HCT116 (cell line): ENCODE measurements at regions not wholly inside any gene's neighbourhood (a gene's known extent, or its start where the extent isn't known, plus 50 kb on each side); places are given as distances from the start of the nearest gene placed in this dataset.

Experiments used
- ATAC-seq: fragments of 200-7000 bp; cut with Tn5 transposase; 2 replicates; pipeline ENCODE4 v1.9.1; 2020; ENCODE audit warnings: mild to moderate bottlenecking, moderate library complexity
- BruUV-seq: library from RNA; stranded (reverse); fragments of 400-500 nt; replicated peaks from 2 replicates; lab custom pipeline; 2021; lab: Mats Ljungman, UMichigan
- CTCF ChIA-PET: fragments of 300-600 bp; sonication (Branson Sonifier 250); formaldehyde crosslinking; loops from one replicate; lab custom pipeline; 2021; ENCODE audit warnings: antibody characterized with exemption; lab: Charles Lee
- POLR2A ChIA-PET: fragments of 300-600, 350-600 bp; sonication (Branson Sonifier 250); formaldehyde crosslinking; loops from one replicate; lab custom pipeline; 2021; ENCODE audit warnings: antibody characterized with exemption; lab: Charles Lee
- RAD21 ChIA-PET, 2 experiments: fragments of 300-600 bp; sonication (Branson Sonifier 250); formaldehyde crosslinking; loops; one replicate each; lab custom pipeline; 2023; ENCODE audit warnings: low total read pairs in 2 of 2; ENCODE audit not compliant: uncharacterized antibody in 2 of 2, unreplicated experiment in 2 of 2, low non-redundant PET in 1 of 2; lab: Charles Lee
- DNase-seq: peaks from one replicate; pipeline ENCODE4 v3.0.0-alpha.2; 2010; ENCODE audit warnings: low read depth, low spot score
- H2AFZ ChIP-seq: fragments of 200-600 bp; shearing (Covaris generic), sonication (generic); 2 replicates; pipeline ENCODE4 v1.6.1; 2017; ENCODE audit warnings: low read depth, mixed run types, mixed read lengths, antibody characterized with exemption, low read length; ENCODE audit not compliant: poor library complexity, severe bottlenecking
- H3K27ac ChIP-seq: 2 replicates; pipeline ENCODE4 v1.5.1; 2012; ENCODE audit warnings: low read depth, low read length
- H3K27me3 ChIP-seq: fragments of 200-600 bp; sonication (generic); 2 replicates; pipeline ENCODE4 v1.6.1; 2016; ENCODE audit warnings: mixed run types, low read length, mixed read lengths; ENCODE audit not compliant: insufficient read depth
- H3K36me3 ChIP-seq, 2 experiments: fragments of 200-500 bp in 1 of 2; fragments of 200-600 bp in 1 of 2; sonication (Bioruptor generic) in 1 of 2; sonication (generic) in 1 of 2; 2 replicates each; pipeline versions ENCODE4 v1.5.1 to v1.6.1; 2014 to 2016; ENCODE audit warnings: low read length in 2 of 2, inconsistent platforms in 1 of 2, mixed read lengths in 1 of 2, mixed run types in 1 of 2; ENCODE audit not compliant: insufficient read depth in 2 of 2, control insufficient read depth in 1 of 2
- H3K4me1 ChIP-seq, 2 experiments: fragments of 200-600 bp in 1 of 2; sonication (generic) in 1 of 2; 2 replicates each; pipeline versions ENCODE4 v1.5.1 to v1.6.1; 2012 to 2017; ENCODE audit warnings: low read length in 2 of 2, inconsistent platforms in 1 of 2, mild to moderate bottlenecking in 1 of 2, mixed read lengths in 1 of 2, mixed run types in 1 of 2, moderate library complexity in 1 of 2; ENCODE audit not compliant: insufficient read depth in 2 of 2, control insufficient read depth in 1 of 2
- H3K4me2 ChIP-seq: fragments of 200-600 bp; sonication (generic); 2 replicates; pipeline ENCODE4 v1.6.1; 2017; ENCODE audit warnings: mixed run types, low read length, mixed read lengths
- H3K4me3 ChIP-seq, 2 experiments: fragments of 200-600 bp in 1 of 2; sonication (generic) in 1 of 2; replicated peaks in 1 of 2; 2 replicates each; pipeline ENCODE4 v1.5.1; 2011 to 2016; ENCODE audit warnings: low read length in 2 of 2, control low read depth in 1 of 2, low read depth in 1 of 2, mild to moderate bottlenecking in 1 of 2, mixed read lengths in 1 of 2, mixed run types in 1 of 2
- H3K79me2 ChIP-seq: fragments of 200-600 bp; sonication (generic); 2 replicates; pipeline ENCODE4 v1.6.1; 2017; ENCODE audit warnings: mild to moderate bottlenecking, mixed run types, low read length, moderate library complexity, mixed read lengths; ENCODE audit not compliant: insufficient read depth
- H3K9ac ChIP-seq: fragments of 200-600 bp; sonication (generic); 2 replicates; pipeline ENCODE4 v1.6.1; 2016; ENCODE audit warnings: low read length, mixed read lengths
- H3K9me2 ChIP-seq: fragments of 200-600 bp; sonication (generic), shearing (Covaris generic); 2 replicates; pipeline ENCODE4 v1.6.1; 2017; ENCODE audit warnings: mixed run types, mild to moderate bottlenecking, moderate library complexity; ENCODE audit not compliant: insufficient read depth
- H3K9me3 ChIP-seq, 2 experiments: fragments of 200-500 bp in 1 of 2; fragments of 200-600 bp in 1 of 2; sonication (Bioruptor generic) in 1 of 2; sonication (generic) in 1 of 2; 2 replicates each; pipeline ENCODE4 v1.6.1; 2014 to 2017; ENCODE audit warnings: low read length in 2 of 2, mixed read lengths in 2 of 2, inconsistent platforms in 1 of 2, low read depth in 1 of 2, mild to moderate bottlenecking in 1 of 2, mixed run types in 1 of 2, moderate library complexity in 1 of 2; ENCODE audit not compliant: control insufficient read depth in 1 of 2, insufficient read depth in 1 of 2
- H4K20me1 ChIP-seq: fragments of 200-600 bp; sonication (generic), shearing (Covaris generic); 2 replicates; pipeline ENCODE4 v1.6.1; 2017; ENCODE audit warnings: mixed run types, mild to moderate bottlenecking, moderate library complexity; ENCODE audit not compliant: insufficient read depth
- CBX3 ChIP-seq: IDR thresholded peaks from 2 replicates; pipeline ENCODE4 v1.6.1; 2012; ENCODE audit warnings: low read depth
- CEBPB ChIP-seq: IDR thresholded peaks from 2 replicates; pipeline ENCODE4 v1.6.1; 2012; ENCODE audit warnings: low read depth
- JUND ChIP-seq: IDR thresholded peaks from 2 replicates; pipeline ENCODE4 v1.6.1; 2012
- POLR2A ChIP-seq: IDR thresholded peaks from 2 replicates; pipeline ENCODE4 v1.7.0; 2011; ENCODE audit warnings: borderline replicate concordance; ENCODE audit not compliant: insufficient read depth, insufficient read length; ENCODE audit errors: extremely low read depth
- POLR2AphosphoS5 ChIP-seq: IDR thresholded peaks from 2 replicates; pipeline ENCODE4 v1.6.1; 2011; ENCODE audit warnings: mild to moderate bottlenecking, low read depth, low read length, moderate library complexity
- RAD21 ChIP-seq: IDR thresholded peaks from 2 replicates; pipeline ENCODE4 v1.6.1; 2012; ENCODE audit warnings: low read depth, mild to moderate bottlenecking
- SIN3A ChIP-seq: IDR thresholded peaks from 2 replicates; pipeline ENCODE4 v1.6.1; 2012; ENCODE audit warnings: low read depth
- TCF7L2 ChIP-seq: IDR thresholded peaks from 2 replicates; pipeline ENCODE4 v1.7.0; 2011; ENCODE audit warnings: borderline replicate concordance, inconsistent platforms; ENCODE audit not compliant: insufficient read depth, insufficient read length; ENCODE audit errors: extremely low read depth
- intact Hi-C: fragments of 100-400 bp; cut with micrococcal nuclease; formaldehyde crosslinking; loops from 2 replicates; pipeline ENCODE4 v1.10.0; 2022
- TF ChIP-seq, protein P1 (sequence below), 3 experiments: fragments of 200-600 bp in 1 of 3; sonication (generic) in 1 of 3; IDR thresholded peaks in 2 of 3; conservative IDR thresholded peaks in 1 of 3; 2 replicates each; pipeline ENCODE4 v1.5.1; 2012 to 2017; ENCODE audit warnings: low read depth in 2 of 3, low read length in 2 of 3, antibody characterized with exemption in 1 of 3, borderline replicate concordance in 1 of 3, control low read depth in 1 of 3, mild to moderate bottlenecking in 1 of 3, mixed read lengths in 1 of 3, mixed run types in 1 of 3, moderate library complexity in 1 of 3; ENCODE audit not compliant: insufficient read depth in 1 of 3
- TF ChIP-seq, protein P2 (sequence below): IDR thresholded peaks from 2 replicates; pipeline ENCODE4 v1.6.1; 2012
- TF ChIP-seq, protein P3 (sequence below): IDR thresholded peaks from 2 replicates; pipeline ENCODE4 v1.6.1; 2012

DNA sequence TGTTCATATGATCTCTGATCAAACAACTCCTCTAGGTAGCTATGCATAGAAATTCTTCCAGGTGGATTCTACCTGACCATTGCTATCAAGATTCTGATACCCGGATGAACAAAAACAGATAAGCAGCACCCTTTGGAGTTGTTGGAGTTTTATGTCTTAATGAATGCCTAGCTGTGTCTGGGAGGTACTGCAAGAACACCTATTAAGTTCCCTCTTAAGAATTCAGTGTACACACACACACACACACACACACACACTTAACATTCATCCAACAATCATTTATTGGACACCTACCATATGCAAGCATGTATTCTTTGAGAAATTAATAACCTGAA lies 58.1 kb upstream of the FNDC3B start:
- H4K20me1 ChIP-seq = no peaks in the 10 kb centered on the region
- intact Hi-C loops = no loop called here
- H3K36me3 ChIP-seq = no peaks in the 10 kb centered on the region
- no peak overlapping the region for H3K27ac ChIP-seq
- no peak overlapping the region for H3K9ac ChIP-seq
- POLR2A ChIA-PET = no interaction called here
- H3K9me2 ChIP-seq = no peaks in the 10 kb centered on the region
- H3K9me3 ChIP-seq = no peaks in the 10 kb centered on the region
- CTCF ChIA-PET = no interaction called here
- RAD21 ChIA-PET = no interaction called here
- TF ChIP-seq POLR2AphosphoS5 (no peak), SIN3A (no peak), JUND (no peak), POLR2A (no peak), CBX3 (no peak), CEBPB (no peak), RAD21 (no peak), TCF7L2 (no peak)
- TF ChIP-seq, protein P1, sequence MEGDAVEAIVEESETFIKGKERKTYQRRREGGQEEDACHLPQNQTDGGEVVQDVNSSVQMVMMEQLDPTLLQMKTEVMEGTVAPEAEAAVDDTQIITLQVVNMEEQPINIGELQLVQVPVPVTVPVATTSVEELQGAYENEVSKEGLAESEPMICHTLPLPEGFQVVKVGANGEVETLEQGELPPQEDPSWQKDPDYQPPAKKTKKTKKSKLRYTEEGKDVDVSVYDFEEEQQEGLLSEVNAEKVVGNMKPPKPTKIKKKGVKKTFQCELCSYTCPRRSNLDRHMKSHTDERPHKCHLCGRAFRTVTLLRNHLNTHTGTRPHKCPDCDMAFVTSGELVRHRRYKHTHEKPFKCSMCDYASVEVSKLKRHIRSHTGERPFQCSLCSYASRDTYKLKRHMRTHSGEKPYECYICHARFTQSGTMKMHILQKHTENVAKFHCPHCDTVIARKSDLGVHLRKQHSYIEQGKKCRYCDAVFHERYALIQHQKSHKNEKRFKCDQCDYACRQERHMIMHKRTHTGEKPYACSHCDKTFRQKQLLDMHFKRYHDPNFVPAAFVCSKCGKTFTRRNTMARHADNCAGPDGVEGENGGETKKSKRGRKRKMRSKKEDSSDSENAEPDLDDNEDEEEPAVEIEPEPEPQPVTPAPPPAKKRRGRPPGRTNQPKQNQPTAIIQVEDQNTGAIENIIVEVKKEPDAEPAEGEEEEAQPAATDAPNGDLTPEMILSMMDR (IDR thresholded peaks at IDR 0.05 in 2 of 3, conservative IDR thresholded peaks at IDR 0.05 in 1 of 3; ENCODE audit: borderline replicate concordance in 1 of 3, insufficient read depth in 1 of 3, low read depth in 2 of 3, low read length in 2 of 3) = no peak
- TF ChIP-seq, protein P2, sequence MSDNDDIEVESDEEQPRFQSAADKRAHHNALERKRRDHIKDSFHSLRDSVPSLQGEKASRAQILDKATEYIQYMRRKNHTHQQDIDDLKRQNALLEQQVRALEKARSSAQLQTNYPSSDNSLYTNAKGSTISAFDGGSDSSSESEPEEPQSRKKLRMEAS = no peak
- TF ChIP-seq, protein P3, sequence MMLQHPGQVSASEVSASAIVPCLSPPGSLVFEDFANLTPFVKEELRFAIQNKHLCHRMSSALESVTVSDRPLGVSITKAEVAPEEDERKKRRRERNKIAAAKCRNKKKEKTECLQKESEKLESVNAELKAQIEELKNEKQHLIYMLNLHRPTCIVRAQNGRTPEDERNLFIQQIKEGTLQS = no peak
- no peaks in the 10 kb centered on the region for H3K27me3 ChIP-seq
- BruUV-seq = no TSS peak
- no peak overlapping the region for H3K4me3 ChIP-seq
- no peak for ATAC-seq
- no peaks in the 10 kb centered on the region for H3K4me1 ChIP-seq
- DNase-seq = no peak
- H2AFZ ChIP-seq = no peak overlapping the region
- no peaks in the 10 kb centered on the region for H3K79me2 ChIP-seq
- no peak overlapping the region for H3K4me2 ChIP-seq
